ENCODE measurements at regions not wholly inside any gene's neighbourhood (a gene's known extent, or its start where the extent isn't known, plus 50 kb on each side); places are given as distances from the start of the nearest gene placed in this dataset.
"Not testable (repeated sequence)": the region's sequence is repeated elsewhere in the genome, so short reads cannot be mapped to it uniquely, and the experiment has no call there.

GRCh38 chr6:67133973-67134372, 1426.9 kb upstream of the EYS start:
- FAIRE-seq, result no peak

GRCh38 chr6:67131827-67132226, 1424.8 kb upstream of the EYS start:
- FAIRE-seq, result no peak

- no peak for FAIRE-seq
Observed at GRCh38 chr6:67129780-67130179, 1422.8 kb upstream of the EYS start.

GRCh38 chr6:67127041-67127440, 1420.0 kb upstream of the EYS start:
- no peak for FAIRE-seq

- no peak for FAIRE-seq
Observed at GRCh38 chr6:67121115-67121514, 1414.1 kb upstream of the EYS start.

GRCh38 chr6:67112120-67112519, 1405.1 kb upstream of the EYS start:
- FAIRE-seq, result no peak

GRCh38 chr6:67102743-67103142, 1395.7 kb upstream of the EYS start:
- FAIRE-seq, result no peak

GRCh38 chr6:67095618-67096226, 1388.7 kb upstream of the EYS start:
- FAIRE-seq, result not testable (repeated sequence)

- FAIRE-seq, result no peak
Observed at GRCh38 chr6:67094431-67094946, 1387.5 kb upstream of the EYS start.

GRCh38 chr6:67073938-67074337, 1366.9 kb upstream of the EYS start:
- no peak for FAIRE-seq

- no peak for FAIRE-seq
Observed at GRCh38 chr6:67068781-67069180, 1361.8 kb upstream of the EYS start.

- FAIRE-seq, result no peak
Observed at GRCh38 chr6:67064323-67064722, 1357.3 kb upstream of the EYS start.

GRCh38 chr6:67047996-67048395, 1341.0 kb upstream of the EYS start:
- no peak for FAIRE-seq

GRCh38 chr6:67045076-67045475, 1338.0 kb upstream of the EYS start:
- no peak for FAIRE-seq

- no peak for FAIRE-seq
Observed at GRCh38 chr6:67031451-67031850, 1324.4 kb upstream of the EYS start.

GRCh38 chr6:67030861-67031260, 1323.8 kb upstream of the EYS start:
- no peak for FAIRE-seq

GRCh38 chr6:67016921-67017460, 1310.0 kb upstream of the EYS start:
- no peak for FAIRE-seq

GRCh38 chr6:67011441-67011840, 1304.4 kb upstream of the EYS start:
- FAIRE-seq, result no peak

- FAIRE-seq, result no peak
Observed at GRCh38 chr6:67009818-67010217, 1302.8 kb upstream of the EYS start.

GRCh38 chr6:67003844-67004243, 1296.8 kb upstream of the EYS start:
- no peak for FAIRE-seq

- no peak for FAIRE-seq
Observed at GRCh38 chr6:67000121-67000520, 1293.1 kb upstream of the EYS start.

- not testable (repeated sequence) for FAIRE-seq
Observed at GRCh38 chr6:66997579-66997978, 1290.6 kb upstream of the EYS start.

- no peak for FAIRE-seq
Observed at GRCh38 chr6:66995669-66996068, 1288.6 kb upstream of the EYS start.

- not testable (repeated sequence) for FAIRE-seq
Observed at GRCh38 chr6:66993708-66994107, 1286.7 kb upstream of the EYS start.

- FAIRE-seq, result no peak
Observed at GRCh38 chr6:66993272-66993671, 1286.2 kb upstream of the EYS start.
